HepG2 (cell line): ENCODE measurements at regions not wholly inside any gene's neighbourhood (a gene's known extent, or its start where the extent isn't known, plus 50 kb on each side); places are given as distances from the start of the nearest gene placed in this dataset.

Source experiments
- ATAC-seq: fragments of 200-7000 bp; cut with Tn5 transposase; 3 replicates; pipeline ENCODE4 v1.9.1; 2020; ENCODE audit warnings: mild to moderate bottlenecking, moderate library complexity
- BruUV-seq: library from RNA; stranded (reverse); fragments of 400-500 nt; replicated peaks from 2 replicates; lab custom pipeline; 2021; lab: Mats Ljungman, UMichigan
- CTCF ChIA-PET: fragments of 300-600 bp; formaldehyde crosslinking; extraction: SDS; loops from one replicate; lab custom pipeline; 2021; ENCODE audit warnings: low total read pairs, inconsistent platforms, low intra/inter-chr PET ratio; lab: Yijun Ruan, JAX
- POLR2A ChIA-PET: fragments of 350-600 bp; sonication (Branson Sonifier 250); formaldehyde crosslinking; loops from one replicate; lab custom pipeline; 2020; ENCODE audit warnings: antibody characterized with exemption, inconsistent platforms; lab: Yijun Ruan, JAX
- DNase-seq: peaks from one replicate; pipeline ENCODE4 v3.0.0-alpha.2; 2015; ENCODE audit warnings: low spot score
- FAIRE-seq: peaks from 3 replicates; lab custom pipeline; 2011; peaks lifted over from hg19 to GRCh38; lab: Jason Lieb, UNC
- H2AFZ ChIP-seq: one replicate; pipeline ENCODE4 v1.6.1; 2011; ENCODE audit warnings: low read length, inconsistent platforms
- H3K27ac ChIP-seq: fragments of 300-600 bp; 3 replicates; pipeline ENCODE4 v1.8.0; 2011; ENCODE audit warnings: mixed run types, mild to moderate bottlenecking, mixed read lengths, low read length, inconsistent platforms; ENCODE audit not compliant: insufficient read depth; ENCODE audit errors: extremely low read length
- H3K27me3 ChIP-seq, 2 experiments: fragments of 200-600 bp in 1 of 2; 2 replicates in 1 of 2; 3 replicates in 1 of 2; pipeline versions ENCODE4 v1.6.0 to v1.8.0; 2011; ENCODE audit warnings: low read length in 2 of 2, mild to moderate bottlenecking in 2 of 2, moderate library complexity in 2 of 2, inconsistent platforms in 1 of 2; ENCODE audit not compliant: insufficient read depth in 2 of 2, control insufficient read depth in 1 of 2
- H3K36me3 ChIP-seq, 2 experiments: fragments of 200-600 bp in 1 of 2; replicated peaks in 1 of 2; 2 replicates in 1 of 2; 3 replicates in 1 of 2; pipeline versions ENCODE4 v1.5.1 to v1.8.0; 2011; ENCODE audit warnings: low read length in 2 of 2, inconsistent platforms in 1 of 2; ENCODE audit not compliant: insufficient read depth in 2 of 2, control insufficient read depth in 1 of 2
- H3K4me1 ChIP-seq: 2 replicates; pipeline ENCODE4 v1.5.1; 2012; ENCODE audit warnings: low read length, inconsistent platforms; ENCODE audit not compliant: insufficient read depth
- H3K4me2 ChIP-seq: 2 replicates; pipeline ENCODE4 v1.6.0; 2011; ENCODE audit warnings: low read depth, low read length, inconsistent platforms
- H3K4me3 ChIP-seq, 3 experiments: fragments of 200-600 bp in 1 of 3; sonication (generic), shearing (Covaris generic) in 1 of 3; replicated peaks in 1 of 3; 2 replicates each; pipeline ENCODE4 v1.5.1; 2011 to 2016; ENCODE audit warnings: low read length in 3 of 3, inconsistent platforms in 2 of 3, low read depth in 2 of 3, mild to moderate bottlenecking in 2 of 3, control low read depth in 1 of 3, mixed read lengths in 1 of 3; ENCODE audit not compliant: insufficient read depth in 1 of 3
- H3K79me2 ChIP-seq: one replicate; pipeline ENCODE4 v1.6.1; 2011; ENCODE audit warnings: low read length, inconsistent platforms; ENCODE audit not compliant: insufficient read depth
- H3K9ac ChIP-seq: 2 replicates; pipeline ENCODE4 v1.6.0; 2011; ENCODE audit warnings: mild to moderate bottlenecking, low read depth, low read length, inconsistent platforms; ENCODE audit not compliant: insufficient read depth
- H3K9me3 ChIP-seq: 2 replicates; pipeline ENCODE4 v1.5.1; 2012; ENCODE audit warnings: mild to moderate bottlenecking, low read length
- H4K20me1 ChIP-seq: 2 replicates; pipeline ENCODE4 v1.6.0; 2011; ENCODE audit warnings: inconsistent platforms, mild to moderate bottlenecking, low read length, moderate library complexity; ENCODE audit not compliant: insufficient read depth
- GATAD2A ChIP-seq: IDR thresholded peaks from 2 replicates; pipeline ENCODE4 v1.6.1; 2016
- HNF4A ChIP-seq: sonication (generic); formaldehyde crosslinking; IDR thresholded peaks from 2 replicates; pipeline ENCODE4 v1.4.0; 2020; ENCODE audit warnings: missing genetic modification reagents
- SOX13 ChIP-seq, 3 experiments: fragments of 450-650 bp in 1 of 3; sonication (generic) in 1 of 3; formaldehyde crosslinking in 1 of 3; IDR thresholded peaks in 2 of 3; conservative IDR thresholded peaks in 1 of 3; 2 replicates each; pipeline versions ENCODE4 v1.5.0 to v1.6.1; 2016 to 2020; ENCODE audit warnings: antibody characterized with exemption in 1 of 3, mild to moderate bottlenecking in 1 of 3, missing compliant biosample characterization in 1 of 3, missing genetic modification reagents in 1 of 3, moderate library complexity in 1 of 3
- SOX5 ChIP-seq: IDR thresholded peaks from 2 replicates; pipeline ENCODE4 v1.6.1; 2016; ENCODE audit warnings: borderline replicate concordance
- ZNF432 ChIP-seq: sonication (generic); formaldehyde crosslinking; IDR thresholded peaks from 2 replicates; pipeline ENCODE4 v1.5.0; 2020; ENCODE audit warnings: missing genetic modification reagents, mild to moderate bottlenecking, borderline replicate concordance
- WGBS: methylation state at CpG from one replicate; pipeline ENCODE4 v1.1.6; 2017; ENCODE audit warnings: low lambda C conversion rate; 5-methylcytosine and 5-hydroxymethylcytosine counted together
- in situ Hi-C: cut with HindIII; loops from 2 replicates; pipeline ENCODE4 v1.10.0; 2017; ENCODE audit warnings: low pct_unique_long_range_greater_than_20kb; ENCODE audit not compliant: extremely low pct_ligation_motif_present
- intact Hi-C: fragments of 100-400 bp; cut with micrococcal nuclease; formaldehyde crosslinking; loops from one replicate; pipeline ENCODE4 v1.10.0; 2022; ENCODE audit not compliant: unreplicated experiment
- TF ChIP-seq, protein P1 (sequence below): sonication (generic); formaldehyde crosslinking; IDR thresholded peaks from 2 replicates; pipeline ENCODE4 v1.5.0; 2020; ENCODE audit warnings: mild to moderate bottlenecking, missing genetic modification reagents
- TF ChIP-seq, protein P2 (sequence below): sonication (generic); formaldehyde crosslinking; IDR thresholded peaks from 2 replicates; pipeline ENCODE4 v1.5.0; 2020; ENCODE audit warnings: mild to moderate bottlenecking, missing genetic modification reagents
- TF ChIP-seq, protein P3 (sequence below): IDR thresholded peaks from 2 replicates; pipeline ENCODE4 v1.4.0; 2020; ENCODE audit warnings: mild to moderate bottlenecking, missing genetic modification reagents

DNA sequence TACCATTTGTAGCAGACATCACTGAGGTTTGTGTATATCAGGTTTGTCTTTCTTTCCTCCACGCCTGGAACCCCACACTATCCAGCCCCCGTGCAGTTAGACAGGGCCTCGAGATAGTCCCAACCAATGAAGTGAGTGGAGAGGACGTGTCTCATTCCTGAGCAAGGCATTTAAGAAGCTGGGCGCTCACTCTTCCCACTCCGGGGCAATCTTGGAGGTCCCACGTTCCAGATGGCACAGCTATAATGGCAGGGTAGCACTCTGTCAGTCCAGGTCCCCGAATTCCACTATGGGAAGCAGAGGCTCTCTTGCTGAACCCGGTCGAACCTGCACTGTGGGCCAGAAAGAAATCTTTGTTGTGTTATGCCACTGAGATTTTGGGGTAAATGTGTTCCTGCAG is 57.3 kb upstream of the CSF3R start (continued):
- no peak for TF ChIP-seq ZNF432 (CRISPR knock-in tag)
- TF ChIP-seq, protein P1, sequence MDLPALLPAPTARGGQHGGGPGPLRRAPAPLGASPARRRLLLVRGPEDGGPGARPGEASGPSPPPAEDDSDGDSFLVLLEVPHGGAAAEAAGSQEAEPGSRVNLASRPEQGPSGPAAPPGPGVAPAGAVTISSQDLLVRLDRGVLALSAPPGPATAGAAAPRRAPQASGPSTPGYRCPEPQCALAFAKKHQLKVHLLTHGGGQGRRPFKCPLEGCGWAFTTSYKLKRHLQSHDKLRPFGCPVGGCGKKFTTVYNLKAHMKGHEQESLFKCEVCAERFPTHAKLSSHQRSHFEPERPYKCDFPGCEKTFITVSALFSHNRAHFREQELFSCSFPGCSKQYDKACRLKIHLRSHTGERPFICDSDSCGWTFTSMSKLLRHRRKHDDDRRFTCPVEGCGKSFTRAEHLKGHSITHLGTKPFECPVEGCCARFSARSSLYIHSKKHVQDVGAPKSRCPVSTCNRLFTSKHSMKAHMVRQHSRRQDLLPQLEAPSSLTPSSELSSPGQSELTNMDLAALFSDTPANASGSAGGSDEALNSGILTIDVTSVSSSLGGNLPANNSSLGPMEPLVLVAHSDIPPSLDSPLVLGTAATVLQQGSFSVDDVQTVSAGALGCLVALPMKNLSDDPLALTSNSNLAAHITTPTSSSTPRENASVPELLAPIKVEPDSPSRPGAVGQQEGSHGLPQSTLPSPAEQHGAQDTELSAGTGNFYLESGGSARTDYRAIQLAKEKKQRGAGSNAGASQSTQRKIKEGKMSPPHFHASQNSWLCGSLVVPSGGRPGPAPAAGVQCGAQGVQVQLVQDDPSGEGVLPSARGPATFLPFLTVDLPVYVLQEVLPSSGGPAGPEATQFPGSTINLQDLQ (CRISPR knock-in tag): no peak

DNA sequence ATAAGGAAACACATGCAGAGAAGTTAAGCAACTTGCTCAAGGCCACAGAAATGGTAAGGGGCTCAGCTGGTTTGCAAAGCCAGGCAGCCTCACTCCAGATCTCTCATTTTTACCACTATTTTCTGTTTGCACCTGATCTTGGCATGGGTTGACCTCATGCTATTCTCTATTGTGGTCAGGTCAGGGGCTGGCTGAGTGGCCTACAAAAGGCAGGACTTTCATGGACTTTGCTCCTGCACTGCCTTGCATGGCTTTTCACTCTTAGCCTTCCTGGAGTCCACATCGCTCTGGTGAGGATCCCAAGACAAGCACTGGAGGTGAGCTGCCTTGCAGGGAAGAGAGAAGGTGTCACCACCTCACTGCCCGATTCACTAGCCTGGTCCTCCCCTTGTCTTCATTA is 56.8 kb upstream of the CSF3R start:
- FAIRE-seq (no peak), ATAC-seq (peak; percentile 72), DNase-seq (no peak)
- no peak overlapping the region for H2AFZ ChIP-seq
- no peaks in the 10 kb centered on the region for H3K79me2 ChIP-seq
- H3K27ac ChIP-seq: no peak overlapping the region
- H3K36me3 ChIP-seq: no peaks in the 10 kb centered on the region
- ChIA-PET CTCF (no interaction called here), POLR2A (no interaction called here)
- WGBS: 43% methylated on average over 2 of the region's 2 CpGs
- no peaks in the 10 kb centered on the region for H4K20me1 ChIP-seq
- H3K9ac ChIP-seq: no peak overlapping the region
- peak overlapping the region; percentile 26 for H3K4me2 ChIP-seq
- H3K9me3 ChIP-seq: no peaks in the 10 kb centered on the region
- H3K4me3 ChIP-seq: no peak overlapping the region
- TF ChIP-seq GATAD2A (CRISPR knock-in tag) (0 out of 2 replicates have a peak, but pooled peaks have one; percentile 40), HNF4A (peak; percentile 69), SOX5 (CRISPR knock-in tag) (0 out of 2 replicates have a peak, but pooled peaks have one; percentile 27), SOX13 (IDR thresholded peaks at IDR 0.05) (no peak), SOX13 (CRISPR knock-in tag; conservative IDR thresholded peaks at IDR 0.05 in 1 of 2, IDR thresholded peaks at IDR 0.05 in 1 of 2) (peak in 1 of 2 experiments; percentile 70; a peak in 2 of 4 replicates)
- TF ChIP-seq, protein P2, sequence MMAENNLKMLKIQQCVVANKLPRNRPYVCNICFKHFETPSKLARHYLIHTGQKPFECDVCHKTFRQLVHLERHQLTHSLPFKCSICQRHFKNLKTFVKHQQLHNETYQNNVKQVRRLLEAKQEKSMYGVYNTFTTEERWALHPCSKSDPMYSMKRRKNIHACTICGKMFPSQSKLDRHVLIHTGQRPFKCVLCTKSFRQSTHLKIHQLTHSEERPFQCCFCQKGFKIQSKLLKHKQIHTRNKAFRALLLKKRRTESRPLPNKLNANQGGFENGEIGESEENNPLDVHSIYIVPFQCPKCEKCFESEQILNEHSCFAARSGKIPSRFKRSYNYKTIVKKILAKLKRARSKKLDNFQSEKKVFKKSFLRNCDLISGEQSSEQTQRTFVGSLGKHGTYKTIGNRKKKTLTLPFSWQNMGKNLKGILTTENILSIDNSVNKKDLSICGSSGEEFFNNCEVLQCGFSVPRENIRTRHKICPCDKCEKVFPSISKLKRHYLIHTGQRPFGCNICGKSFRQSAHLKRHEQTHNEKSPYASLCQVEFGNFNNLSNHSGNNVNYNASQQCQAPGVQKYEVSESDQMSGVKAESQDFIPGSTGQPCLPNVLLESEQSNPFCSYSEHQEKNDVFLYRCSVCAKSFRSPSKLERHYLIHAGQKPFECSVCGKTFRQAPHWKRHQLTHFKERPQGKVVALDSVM: no peak
- TF ChIP-seq, protein P3, sequence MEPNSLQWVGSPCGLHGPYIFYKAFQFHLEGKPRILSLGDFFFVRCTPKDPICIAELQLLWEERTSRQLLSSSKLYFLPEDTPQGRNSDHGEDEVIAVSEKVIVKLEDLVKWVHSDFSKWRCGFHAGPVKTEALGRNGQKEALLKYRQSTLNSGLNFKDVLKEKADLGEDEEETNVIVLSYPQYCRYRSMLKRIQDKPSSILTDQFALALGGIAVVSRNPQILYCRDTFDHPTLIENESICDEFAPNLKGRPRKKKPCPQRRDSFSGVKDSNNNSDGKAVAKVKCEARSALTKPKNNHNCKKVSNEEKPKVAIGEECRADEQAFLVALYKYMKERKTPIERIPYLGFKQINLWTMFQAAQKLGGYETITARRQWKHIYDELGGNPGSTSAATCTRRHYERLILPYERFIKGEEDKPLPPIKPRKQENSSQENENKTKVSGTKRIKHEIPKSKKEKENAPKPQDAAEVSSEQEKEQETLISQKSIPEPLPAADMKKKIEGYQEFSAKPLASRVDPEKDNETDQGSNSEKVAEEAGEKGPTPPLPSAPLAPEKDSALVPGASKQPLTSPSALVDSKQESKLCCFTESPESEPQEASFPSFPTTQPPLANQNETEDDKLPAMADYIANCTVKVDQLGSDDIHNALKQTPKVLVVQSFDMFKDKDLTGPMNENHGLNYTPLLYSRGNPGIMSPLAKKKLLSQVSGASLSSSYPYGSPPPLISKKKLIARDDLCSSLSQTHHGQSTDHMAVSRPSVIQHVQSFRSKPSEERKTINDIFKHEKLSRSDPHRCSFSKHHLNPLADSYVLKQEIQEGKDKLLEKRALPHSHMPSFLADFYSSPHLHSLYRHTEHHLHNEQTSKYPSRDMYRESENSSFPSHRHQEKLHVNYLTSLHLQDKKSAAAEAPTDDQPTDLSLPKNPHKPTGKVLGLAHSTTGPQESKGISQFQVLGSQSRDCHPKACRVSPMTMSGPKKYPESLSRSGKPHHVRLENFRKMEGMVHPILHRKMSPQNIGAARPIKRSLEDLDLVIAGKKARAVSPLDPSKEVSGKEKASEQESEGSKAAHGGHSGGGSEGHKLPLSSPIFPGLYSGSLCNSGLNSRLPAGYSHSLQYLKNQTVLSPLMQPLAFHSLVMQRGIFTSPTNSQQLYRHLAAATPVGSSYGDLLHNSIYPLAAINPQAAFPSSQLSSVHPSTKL (CRISPR knock-in tag): peak; percentile 22; the same call in 1 of the 2 replicates
- peaks cover 0 to 2% of the 10 kb centered on the region in 2 experiments; a peak in 1 of 5 replicates for H3K27me3 ChIP-seq
- BruUV-seq: no TSS peak
- peaks cover 13% of the 10 kb centered on the region for H3K4me1 ChIP-seq
- intact Hi-C loops: no loop called here
- in situ Hi-C loops: no loop called here
